KMS-11 (cell line): ENCODE measurements at regions not wholly inside any gene's neighbourhood (a gene's known extent, or its start where the extent isn't known, plus 50 kb on each side); places are given as distances from the start of the nearest gene placed in this dataset.

Experiments used
- H2AFZ ChIP-seq: fragments of 200-600 bp; sonication (generic); 2 replicates; pipeline ENCODE4 v1.6.1; 2016; ENCODE audit warnings: antibody characterized with exemption, mixed run types, low read depth
- H3K27ac ChIP-seq: fragments of 200-600 bp; sonication (generic); 2 replicates; pipeline ENCODE4 v1.6.1; 2016; ENCODE audit warnings: mild to moderate bottlenecking, mixed run types
- H3K27me3 ChIP-seq: fragments of 200-600 bp; sonication (generic); 2 replicates; pipeline ENCODE4 v1.6.1; 2017; ENCODE audit warnings: mild to moderate bottlenecking, low read depth, mixed run types, moderate library complexity; ENCODE audit not compliant: insufficient read depth
- H3K36me3 ChIP-seq: fragments of 200-600 bp; sonication (generic); 2 replicates; pipeline ENCODE4 v1.6.1; 2017; ENCODE audit warnings: mild to moderate bottlenecking, mixed run types; ENCODE audit not compliant: insufficient read depth
- H3K4me1 ChIP-seq: fragments of 200-600 bp; sonication (generic); 2 replicates; pipeline ENCODE4 v1.6.1; 2016; ENCODE audit warnings: mild to moderate bottlenecking, low read depth, mixed run types; ENCODE audit not compliant: poor library complexity, severe bottlenecking
- H3K4me2 ChIP-seq: fragments of 200-600 bp; sonication (generic); 2 replicates; pipeline ENCODE4 v1.7.0; 2016; ENCODE audit warnings: mild to moderate bottlenecking, mixed run types
- H3K4me3 ChIP-seq: fragments of 200-600 bp; sonication (generic); IDR thresholded peaks from 2 replicates; pipeline ENCODE4 v1.6.1; 2017; ENCODE audit warnings: low read depth, low read length, mixed read lengths; ENCODE audit not compliant: insufficient read depth
- H3K79me2 ChIP-seq: fragments of 200-600 bp; sonication (generic); 2 replicates; pipeline ENCODE4 v1.6.1; 2016; ENCODE audit warnings: low read depth, mixed run types; ENCODE audit not compliant: insufficient read depth
- H3K9ac ChIP-seq: fragments of 200-600 bp; sonication (generic); 2 replicates; pipeline ENCODE4 v1.6.1; 2016; ENCODE audit warnings: mild to moderate bottlenecking, mixed run types
- H4K20me1 ChIP-seq: fragments of 200-600 bp; sonication (generic); 2 replicates; pipeline ENCODE4 v1.6.1; 2016; ENCODE audit warnings: mild to moderate bottlenecking, mixed run types; ENCODE audit not compliant: insufficient read depth
- TF ChIP-seq, protein P1 (sequence below): fragments of 200-600 bp; sonication (generic); conservative IDR thresholded peaks from 2 replicates; pipeline ENCODE4 v1.6.1; 2017; ENCODE audit warnings: low read depth, mild to moderate bottlenecking, antibody characterized with exemption, low read length, moderate library complexity, mixed read lengths

DNA sequence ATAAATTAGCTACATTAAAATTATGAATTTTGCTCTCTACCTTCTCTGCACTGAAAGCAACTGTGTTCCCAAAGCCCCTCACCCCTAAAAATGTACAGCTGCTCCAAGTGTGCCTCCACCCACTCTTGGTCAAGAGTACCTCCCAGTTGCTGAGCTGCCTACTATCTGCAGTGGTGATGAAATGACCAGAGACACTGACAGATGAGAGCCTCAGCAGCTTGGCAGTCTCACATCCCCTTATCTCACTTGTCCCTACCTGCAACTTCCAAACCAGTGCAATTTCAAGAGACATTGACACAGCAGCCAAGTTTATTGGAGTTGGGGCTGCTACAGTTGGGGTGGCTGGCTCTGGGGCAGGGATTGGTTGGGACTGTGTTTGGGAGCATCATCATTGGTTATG lies 52.2 kb upstream of the COL6A5 start:
- Histone ChIP-seq H4K20me1 (no peaks in the 10 kb centered on the region), H3K27me3 (no peaks in the 10 kb centered on the region), H3K36me3 (no peaks in the 10 kb centered on the region), H3K4me2 (no peak overlapping the region), H3K4me1 (no peaks in the 10 kb centered on the region), H3K79me2 (no peaks in the 10 kb centered on the region), H3K27ac (no peak overlapping the region), H3K9ac (no peak overlapping the region), H3K4me3 (no peak overlapping the region), H2AFZ (no peak overlapping the region)
- TF ChIP-seq, protein P1, sequence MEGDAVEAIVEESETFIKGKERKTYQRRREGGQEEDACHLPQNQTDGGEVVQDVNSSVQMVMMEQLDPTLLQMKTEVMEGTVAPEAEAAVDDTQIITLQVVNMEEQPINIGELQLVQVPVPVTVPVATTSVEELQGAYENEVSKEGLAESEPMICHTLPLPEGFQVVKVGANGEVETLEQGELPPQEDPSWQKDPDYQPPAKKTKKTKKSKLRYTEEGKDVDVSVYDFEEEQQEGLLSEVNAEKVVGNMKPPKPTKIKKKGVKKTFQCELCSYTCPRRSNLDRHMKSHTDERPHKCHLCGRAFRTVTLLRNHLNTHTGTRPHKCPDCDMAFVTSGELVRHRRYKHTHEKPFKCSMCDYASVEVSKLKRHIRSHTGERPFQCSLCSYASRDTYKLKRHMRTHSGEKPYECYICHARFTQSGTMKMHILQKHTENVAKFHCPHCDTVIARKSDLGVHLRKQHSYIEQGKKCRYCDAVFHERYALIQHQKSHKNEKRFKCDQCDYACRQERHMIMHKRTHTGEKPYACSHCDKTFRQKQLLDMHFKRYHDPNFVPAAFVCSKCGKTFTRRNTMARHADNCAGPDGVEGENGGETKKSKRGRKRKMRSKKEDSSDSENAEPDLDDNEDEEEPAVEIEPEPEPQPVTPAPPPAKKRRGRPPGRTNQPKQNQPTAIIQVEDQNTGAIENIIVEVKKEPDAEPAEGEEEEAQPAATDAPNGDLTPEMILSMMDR = no peak
